Loucy (cell line): ENCODE measurements at regions not wholly inside any gene's neighbourhood (a gene's known extent, or its start where the extent isn't known, plus 50 kb on each side); places are given as distances from the start of the nearest gene placed in this dataset.

ENCODE experiments used
- H2AFZ ChIP-seq: fragments of 200-600 bp; sonication (generic); 2 replicates; pipeline ENCODE4 v1.6.0; 2016; ENCODE audit warnings: antibody characterized with exemption, mild to moderate bottlenecking, low read length, moderate library complexity
- H3F3A ChIP-seq: fragments of 200-600 bp; 2 replicates; pipeline ENCODE4 v1.6.0; 2016; ENCODE audit warnings: antibody characterized with exemption, low read depth, mild to moderate bottlenecking
- H3K27me3 ChIP-seq: fragments of 200-600 bp; sonication (generic); 2 replicates; pipeline ENCODE4 v1.6.1; 2014; ENCODE audit warnings: low read length, mild to moderate bottlenecking; ENCODE audit not compliant: insufficient read depth, poor library complexity, severe bottlenecking
- H3K36me3 ChIP-seq: fragments of 200-600 bp; sonication (generic); 2 replicates; pipeline ENCODE4 v1.6.1; 2016; ENCODE audit warnings: low read length; ENCODE audit not compliant: insufficient read depth
- H3K4me1 ChIP-seq: fragments of 200-600 bp; sonication (generic); 2 replicates; pipeline ENCODE4 v1.5.1; 2014; ENCODE audit warnings: low read length, mild to moderate bottlenecking; ENCODE audit not compliant: insufficient read depth, poor library complexity, severe bottlenecking
- H3K4me2 ChIP-seq: fragments of 200-600 bp; sonication (generic); 2 replicates; pipeline ENCODE4 v1.6.0; 2014; ENCODE audit warnings: antibody characterized with exemption, low read length, low read depth, mild to moderate bottlenecking; ENCODE audit not compliant: poor library complexity, severe bottlenecking
- H3K4me3 ChIP-seq: fragments of 200-600 bp; sonication (generic); 2 replicates; pipeline ENCODE4 v1.5.1; 2014; ENCODE audit warnings: low read length, mild to moderate bottlenecking, mixed read lengths; ENCODE audit not compliant: poor library complexity, severe bottlenecking
- H3K79me2 ChIP-seq: fragments of 200-600 bp; sonication (generic); 2 replicates; pipeline ENCODE4 v1.6.1; 2014; ENCODE audit warnings: low read length; ENCODE audit not compliant: insufficient read depth
- H3K9ac ChIP-seq: fragments of 200-600 bp; sonication (generic); 2 replicates; pipeline ENCODE4 v1.6.0; 2014; ENCODE audit warnings: mild to moderate bottlenecking, low read depth, low read length, moderate library complexity; ENCODE audit not compliant: poor library complexity, severe bottlenecking
- H3K9me2 ChIP-seq: fragments of 200-600 bp; sonication (generic); replicated peaks from 2 replicates; pipeline ENCODE4 v1.6.1; 2016; ENCODE audit warnings: low read depth, low read length, mixed read lengths
- H3K9me3 ChIP-seq: fragments of 200-600 bp; sonication (generic); 2 replicates; pipeline ENCODE4 v1.6.1; 2014; ENCODE audit warnings: mild to moderate bottlenecking, antibody characterized with exemption, low read length, low read depth; ENCODE audit not compliant: insufficient read depth
- H4K20me1 ChIP-seq: fragments of 200-600 bp; sonication (generic); 2 replicates; pipeline ENCODE4 v1.6.0; 2014; ENCODE audit warnings: antibody characterized with exemption, low read length, mild to moderate bottlenecking; ENCODE audit not compliant: insufficient read depth, poor library complexity, severe bottlenecking
- EZH2phosphoT487 ChIP-seq: fragments of 200-600 bp; IDR thresholded peaks from 2 replicates; pipeline ENCODE4 v1.6.1; 2018; ENCODE audit warnings: antibody characterized with exemption, mild to moderate bottlenecking, moderate library complexity, borderline replicate concordance
- TF ChIP-seq, protein P1 (sequence below): fragments of 200-600 bp; sonication (generic); conservative IDR thresholded peaks from 2 replicates; pipeline ENCODE4 v1.5.1; 2014; ENCODE audit warnings: mild to moderate bottlenecking, antibody characterized with exemption, low read length

DNA sequence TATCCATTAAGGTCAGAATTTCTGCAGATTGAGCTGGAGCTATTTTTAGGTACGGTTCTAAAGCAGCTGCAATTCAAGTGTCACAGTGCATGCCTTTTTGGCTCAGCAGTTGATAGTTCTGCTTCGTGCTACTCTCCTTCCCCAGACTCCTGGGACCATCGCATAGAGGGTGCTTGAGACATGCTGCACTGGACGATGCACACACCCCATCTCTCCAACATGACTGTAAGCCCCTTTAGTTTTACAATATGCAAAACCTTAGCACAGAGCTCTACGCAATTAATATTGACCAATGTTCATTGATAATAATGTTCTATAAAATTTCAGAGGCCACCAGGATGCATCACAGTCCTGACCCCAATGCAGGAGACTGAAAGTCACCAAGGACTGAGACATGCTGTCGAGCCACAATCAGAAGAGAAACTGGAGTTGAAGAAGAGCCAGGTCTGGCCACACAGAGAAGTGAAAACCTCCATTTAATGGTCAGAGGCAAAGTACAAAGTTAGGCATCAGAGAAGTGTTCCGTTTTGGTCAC is 120.9 kb upstream of the ZC3H12C start:
- Histone ChIP-seq H3K4me2 (peak overlapping the region; percentile 79), H3K4me1 (peaks cover 30% of the 10 kb centered on the region), H3K9me2 (no peaks in the 10 kb centered on the region), H2AFZ (no peak overlapping the region; the same call in 1 of the 2 replicates), H4K20me1 (no peaks in the 10 kb centered on the region), H3F3A (no peaks in the 10 kb centered on the region), H3K9ac (no peak overlapping the region), H3K27me3 (no peaks in the 10 kb centered on the region), H3K4me3 (no peak overlapping the region), H3K79me2 (no peaks in the 10 kb centered on the region), H3K36me3 (no peaks in the 10 kb centered on the region), H3K9me3 (no peaks in the 10 kb centered on the region)
- no peak for TF ChIP-seq EZH2phosphoT487
- TF ChIP-seq, protein P1, sequence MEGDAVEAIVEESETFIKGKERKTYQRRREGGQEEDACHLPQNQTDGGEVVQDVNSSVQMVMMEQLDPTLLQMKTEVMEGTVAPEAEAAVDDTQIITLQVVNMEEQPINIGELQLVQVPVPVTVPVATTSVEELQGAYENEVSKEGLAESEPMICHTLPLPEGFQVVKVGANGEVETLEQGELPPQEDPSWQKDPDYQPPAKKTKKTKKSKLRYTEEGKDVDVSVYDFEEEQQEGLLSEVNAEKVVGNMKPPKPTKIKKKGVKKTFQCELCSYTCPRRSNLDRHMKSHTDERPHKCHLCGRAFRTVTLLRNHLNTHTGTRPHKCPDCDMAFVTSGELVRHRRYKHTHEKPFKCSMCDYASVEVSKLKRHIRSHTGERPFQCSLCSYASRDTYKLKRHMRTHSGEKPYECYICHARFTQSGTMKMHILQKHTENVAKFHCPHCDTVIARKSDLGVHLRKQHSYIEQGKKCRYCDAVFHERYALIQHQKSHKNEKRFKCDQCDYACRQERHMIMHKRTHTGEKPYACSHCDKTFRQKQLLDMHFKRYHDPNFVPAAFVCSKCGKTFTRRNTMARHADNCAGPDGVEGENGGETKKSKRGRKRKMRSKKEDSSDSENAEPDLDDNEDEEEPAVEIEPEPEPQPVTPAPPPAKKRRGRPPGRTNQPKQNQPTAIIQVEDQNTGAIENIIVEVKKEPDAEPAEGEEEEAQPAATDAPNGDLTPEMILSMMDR: no peak

DNA sequence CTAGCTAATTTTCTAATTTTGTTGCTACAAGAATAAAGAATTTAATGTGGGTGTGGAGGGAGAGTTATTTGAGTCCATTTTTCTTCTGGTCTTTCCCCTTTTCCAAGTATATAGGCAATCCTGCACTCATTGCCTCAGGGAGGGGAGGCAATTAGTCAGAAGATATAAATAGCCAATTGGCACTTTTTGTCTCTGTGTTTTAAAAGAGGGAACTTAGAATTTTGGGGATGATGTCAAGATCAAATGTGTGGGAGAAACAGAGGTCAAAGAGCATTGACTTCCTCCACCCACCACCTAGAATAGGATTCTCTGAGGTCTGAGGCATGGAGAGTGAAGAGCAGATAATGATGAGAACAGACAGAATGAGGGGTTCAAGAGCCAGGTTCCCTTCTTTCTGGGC is 120.3 kb upstream of the ZC3H12C start:
- no peak overlapping the region for H3K4me3 ChIP-seq
- H3K27me3 ChIP-seq: no peaks in the 10 kb centered on the region
- no peaks in the 10 kb centered on the region for H3K79me2 ChIP-seq
- no peak overlapping the region for H3K4me2 ChIP-seq
- no peak overlapping the region for H3K9ac ChIP-seq
- H3K4me1 ChIP-seq: peaks cover 30% of the 10 kb centered on the region
- no peak overlapping the region for H2AFZ ChIP-seq
- no peaks in the 10 kb centered on the region for H3K9me3 ChIP-seq
- H3K36me3 ChIP-seq: no peaks in the 10 kb centered on the region
- no peaks in the 10 kb centered on the region for H3K9me2 ChIP-seq
- TF ChIP-seq EZH2phosphoT487: no peak
- TF ChIP-seq, protein P1: no peak
- no peaks in the 10 kb centered on the region for H3F3A ChIP-seq
- H4K20me1 ChIP-seq: no peaks in the 10 kb centered on the region

DNA sequence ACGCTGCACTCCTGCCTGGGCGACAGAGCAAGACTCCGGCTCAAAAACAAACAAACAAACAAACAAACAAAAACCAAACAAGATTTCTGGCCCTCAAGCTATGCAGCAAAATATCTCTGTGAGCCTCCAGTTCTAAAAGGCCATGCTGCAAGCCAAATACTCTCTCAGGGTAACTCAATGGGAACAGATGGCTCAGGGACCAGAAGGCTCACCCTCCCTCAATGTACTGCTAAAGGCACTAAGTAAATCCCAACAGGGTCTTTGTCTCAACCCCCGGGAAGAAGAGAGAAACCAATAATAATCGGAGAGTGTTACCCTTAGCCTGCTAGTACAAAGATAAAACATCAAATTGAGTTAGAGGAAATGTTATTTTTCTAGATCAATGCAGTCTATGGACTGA is 119.7 kb upstream of the ZC3H12C start:
- no peaks in the 10 kb centered on the region for H3K27me3 ChIP-seq
- no peaks in the 10 kb centered on the region for H3K79me2 ChIP-seq
- no peaks in the 10 kb centered on the region for H3K36me3 ChIP-seq
- peaks cover 30% of the 10 kb centered on the region for H3K4me1 ChIP-seq
- no peak overlapping the region for H3K4me3 ChIP-seq
- no peak overlapping the region for H3K9ac ChIP-seq
- H3F3A ChIP-seq: no peaks in the 10 kb centered on the region
- TF ChIP-seq, protein P1: no peak
- TF ChIP-seq EZH2phosphoT487: no peak
- no peaks in the 10 kb centered on the region for H3K9me3 ChIP-seq
- no peak overlapping the region for H2AFZ ChIP-seq
- no peaks in the 10 kb centered on the region for H3K9me2 ChIP-seq
- no peaks in the 10 kb centered on the region for H4K20me1 ChIP-seq
- no peak overlapping the region for H3K4me2 ChIP-seq
